Mammary epithelial cell (primary cell): ENCODE measurements at regions not wholly inside any gene's neighbourhood (a gene's known extent, or its start where the extent isn't known, plus 50 kb on each side); places are given as distances from the start of the nearest gene placed in this dataset.

Experiments
- CTCF ChIP-seq, 2 donors: IDR thresholded peaks in 1 of 2; conservative IDR thresholded peaks in 1 of 2; 2 replicates each; pipeline ENCODE4 v1.5.1; 2011 to 2012; ENCODE audit warnings: inconsistent platforms in 2 of 2, low read length in 2 of 2, mild to moderate bottlenecking in 2 of 2, control low read depth in 1 of 2, low read depth in 1 of 2; ENCODE audit not compliant: insufficient read depth in 1 of 2; ENCODE audit errors: extremely low read depth in 1 of 2
- EZH2 ChIP-seq: IDR thresholded peaks from 2 replicates; pipeline ENCODE4 v1.6.1; 2012; ENCODE audit warnings: low read length, inconsistent platforms, borderline replicate concordance

DNA sequence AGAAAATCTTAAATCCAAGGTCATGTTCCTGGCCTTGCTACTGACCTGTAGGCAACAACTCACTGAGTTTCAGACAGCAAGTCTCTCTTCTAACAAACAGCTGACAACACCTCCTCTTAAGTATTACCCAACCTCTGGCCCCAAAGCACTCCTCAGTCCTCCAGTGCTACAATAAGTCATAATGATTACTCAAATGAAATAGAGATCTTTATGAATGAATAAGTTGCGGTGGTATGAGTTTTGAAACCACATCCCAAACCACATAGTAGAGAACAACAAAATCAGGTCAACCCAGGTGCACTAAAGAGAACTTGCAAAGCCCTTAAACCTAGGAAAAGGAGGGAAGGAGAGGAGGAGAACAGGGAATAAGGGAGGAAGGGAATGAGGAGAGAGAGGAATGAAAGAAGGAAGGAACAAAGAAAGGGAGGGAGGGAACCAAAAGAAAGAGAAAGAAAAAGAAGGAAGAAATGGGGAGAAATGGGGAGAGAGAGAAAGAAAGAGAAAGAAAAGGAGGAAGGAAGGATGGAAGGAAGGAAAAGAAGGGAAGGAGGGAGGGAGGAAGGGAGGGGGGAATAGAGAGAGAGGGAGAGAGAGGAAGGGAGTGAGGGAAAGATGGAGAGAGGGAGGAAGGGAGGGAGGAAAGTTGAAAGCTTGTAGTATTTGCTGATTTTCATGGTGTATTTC is 142.8 kb upstream of the CALCR start:
- no peak for TF ChIP-seq CTCF (conservative IDR thresholded peaks at IDR 0.05 in 1 of 2, IDR thresholded peaks at IDR 0.05 in 1 of 2; ENCODE audit: extremely low read depth in 1 of 2, insufficient read depth in 1 of 2, low read depth in 1 of 2, low read length in 2 of 2)
- TF ChIP-seq EZH2 = no peak
